Activated naive CD8-positive, alpha-beta T cell treated with anti-CD3 and anti-CD28 coated beads, Interleukin-2, amount 50 U/mL, for 16 hours (primary cell): ENCODE measurements at regions not wholly inside any gene's neighbourhood (a gene's known extent, or its start where the extent isn't known, plus 50 kb on each side); places are given as distances from the start of the nearest gene placed in this dataset.

Experiments
- DNase-seq: peaks from one replicate; pipeline ENCODE4 v3.0.0-alpha.2; 2020; ENCODE audit warnings: low read depth, low spot score

- no peak for DNase-seq
Measured at GRCh38 chr5:68924481-68925145, 169.2 kb upstream of the SLC30A5 start.

GRCh38 chr5:68928617-68929302, 165.1 kb upstream of the SLC30A5 start:
- DNase-seq: no peak

GRCh38 chr5:68930139-68930538, 163.7 kb upstream of the SLC30A5 start:
- DNase-seq: no peak

GRCh38 chr5:68932830-68933434, 160.9 kb upstream of the SLC30A5 start:
- DNase-seq: no peak

GRCh38 chr5:68942169-68942568, 151.6 kb upstream of the SLC30A5 start:
- no peak for DNase-seq

GRCh38 chr5:68946728-68947127, 147.1 kb upstream of the SLC30A5 start:
- no peak for DNase-seq

- no peak for DNase-seq
Measured at GRCh38 chr5:68947986-68948385, 145.8 kb upstream of the SLC30A5 start.

GRCh38 chr5:68949256-68949655, 144.6 kb upstream of the SLC30A5 start:
- no peak for DNase-seq

- no peak for DNase-seq
Measured at GRCh38 chr5:68949711-68950110, 144.1 kb upstream of the SLC30A5 start.

GRCh38 chr5:68950125-68950524, 143.7 kb upstream of the SLC30A5 start:
- DNase-seq: no peak

GRCh38 chr5:68950930-68951329, 142.9 kb upstream of the SLC30A5 start:
- no peak for DNase-seq

GRCh38 chr5:68953231-68953874, 140.5 kb upstream of the SLC30A5 start:
- no peak for DNase-seq

GRCh38 chr5:68953875-68954617, 139.8 kb upstream of the SLC30A5 start:
- no peak for DNase-seq

GRCh38 chr5:68954618-68954910, 139.2 kb upstream of the SLC30A5 start:
- no peak for DNase-seq

GRCh38 chr5:68957591-68957990, 136.2 kb upstream of the SLC30A5 start:
- no peak for DNase-seq

- no peak for DNase-seq
Measured at GRCh38 chr5:68958428-68958827, 135.4 kb upstream of the SLC30A5 start.

GRCh38 chr5:68960456-68960855, 133.4 kb upstream of the SLC30A5 start:
- DNase-seq: no peak

GRCh38 chr5:68960961-68961360, 132.9 kb upstream of the SLC30A5 start:
- DNase-seq: no peak

- DNase-seq: no peak
Measured at GRCh38 chr5:68961762-68962161, 132.1 kb upstream of the SLC30A5 start.

- no peak for DNase-seq
Measured at GRCh38 chr5:68962757-68963484, 130.9 kb upstream of the SLC30A5 start.

- DNase-seq: no peak
Measured at GRCh38 chr5:68964679-68965078, 129.1 kb upstream of the SLC30A5 start.
